B cell (primary cell): ENCODE measurements at regions not wholly inside any gene's neighbourhood (a gene's known extent, or its start where the extent isn't known, plus 50 kb on each side); places are given as distances from the start of the nearest gene placed in this dataset.

ENCODE experiments used
- ATAC-seq: fragments of 200-7000 bp; cut with Tn5 transposase; one replicate; pipeline ENCODE4 v1.10.0; 2021; ENCODE audit warnings: low read depth, mild to moderate bottlenecking, moderate number of reproducible peaks, moderate library complexity
- CTCF ChIA-PET: fragments of 350-600 bp; sonication (Branson Sonifier 250); formaldehyde crosslinking; loops from one replicate; lab custom pipeline; 2021; ENCODE audit warnings: antibody characterized with exemption, inconsistent platforms; lab: Charles Lee
- POLR2A ChIA-PET: fragments of 350-600 bp; sonication (Branson Sonifier 250); formaldehyde crosslinking; loops from one replicate; lab custom pipeline; 2021; ENCODE audit warnings: antibody characterized with exemption; lab: Charles Lee
- DNase-seq: peaks from one replicate; pipeline ENCODE4 v3.0.0; 2013
- H2AFZ ChIP-seq: 2 replicates; pipeline ENCODE4 v1.6.1; 2012; ENCODE audit warnings: mild to moderate bottlenecking, low read depth, low read length; ENCODE audit not compliant: insufficient read depth, poor library complexity, severe bottlenecking
- H3K27ac ChIP-seq, 2 donors: 1 replicate in 1 of 2; 2 replicates in 1 of 2; pipeline ENCODE4 v1.5.1; 2012 to 2013; ENCODE audit warnings: low read length in 2 of 2, mild to moderate bottlenecking in 2 of 2, moderate library complexity in 1 of 2
- H3K27me3 ChIP-seq, 4 experiments: fragments of 200-600 bp in 1 of 4; sonication (generic) in 1 of 4; replicated peaks in 1 of 4; 1 replicate in 2 of 4; 2 replicates in 2 of 4; pipeline versions ENCODE4 v1.6.1 to v1.7.0; 2013 to 2016; ENCODE audit warnings: low read length in 3 of 4, mild to moderate bottlenecking in 2 of 4, mixed read lengths in 1 of 4, moderate library complexity in 1 of 4; ENCODE audit not compliant: insufficient read depth in 4 of 4, control insufficient read depth in 3 of 4; ENCODE audit errors: control extremely low read depth in 1 of 4
- H3K36me3 ChIP-seq, 2 experiments: replicated peaks in 1 of 2; 1 replicate in 1 of 2; 2 replicates in 1 of 2; pipeline versions ENCODE4 v1.6.1 to v1.7.1; 2013; ENCODE audit warnings: low read length in 1 of 2; ENCODE audit not compliant: insufficient read depth in 2 of 2, control insufficient read depth in 1 of 2; ENCODE audit errors: control extremely low read depth in 1 of 2, extremely low read depth in 1 of 2
- H3K4me1 ChIP-seq, 2 donors: fragments of 200-600 bp in 1 of 2; sonication (generic) in 1 of 2; 1 replicate in 1 of 2; 2 replicates in 1 of 2; pipeline versions ENCODE4 v1.5.1 to v1.6.1; 2013 to 2017; ENCODE audit warnings: low read length in 2 of 2; ENCODE audit not compliant: control insufficient read depth in 2 of 2, insufficient read depth in 2 of 2
- H3K4me2 ChIP-seq: replicated peaks from 2 replicates; pipeline ENCODE3; 2012; ENCODE audit warnings: mild to moderate bottlenecking, low read depth, low read length; ENCODE audit not compliant: poor library complexity, severe bottlenecking
- H3K4me3 ChIP-seq, 5 experiments: fragments of 200-600 bp in 1 of 5; sonication (generic) in 1 of 5; 1 replicate in 3 of 5; 2 replicates in 2 of 5; pipeline versions ENCODE4 v1.5.1 to v1.7.0; 2011 to 2016; ENCODE audit warnings: low read length in 4 of 5, mild to moderate bottlenecking in 4 of 5, low read depth in 2 of 5, control low read depth in 1 of 5, moderate library complexity in 1 of 5; ENCODE audit not compliant: insufficient read depth in 1 of 5; ENCODE audit errors: control extremely low read depth in 1 of 5, extremely low read depth in 1 of 5
- H3K79me2 ChIP-seq: fragments of 200-600 bp; sonication (generic); one replicate; pipeline ENCODE4 v1.6.0; 2016; ENCODE audit warnings: low read length; ENCODE audit not compliant: control insufficient read depth, insufficient read depth
- H3K9ac ChIP-seq: fragments of 200-600 bp; sonication (generic); 2 replicates; pipeline ENCODE4 v1.6.1; 2017; ENCODE audit warnings: mild to moderate bottlenecking, low read length, moderate library complexity
- H3K9me3 ChIP-seq, 3 donors: one replicate each; pipeline versions ENCODE4 v1.6.1 to v1.7.1; 2013; ENCODE audit warnings: low read length in 2 of 3; ENCODE audit not compliant: control insufficient read depth in 2 of 3, insufficient read depth in 1 of 3; ENCODE audit errors: control extremely low read depth in 1 of 3
- H4K20me1 ChIP-seq: 2 replicates; pipeline ENCODE4 v1.6.0; 2012; ENCODE audit warnings: mild to moderate bottlenecking, low read length; ENCODE audit not compliant: insufficient read depth, control insufficient read depth, poor library complexity, severe bottlenecking
- H3K27ac Mint-ChIP-seq: one replicate; pipeline ENCODE4 v1.8.0; 2021; ENCODE audit warnings: mixed read lengths
- H3K27me3 Mint-ChIP-seq: one replicate; pipeline ENCODE4 v1.8.0; 2021; ENCODE audit warnings: mixed read lengths
- H3K4me1 Mint-ChIP-seq: one replicate; pipeline ENCODE4 v1.8.0; 2021; ENCODE audit warnings: mixed read lengths
- H3K4me3 Mint-ChIP-seq: one replicate; pipeline ENCODE4 v1.8.0; 2021; ENCODE audit warnings: mixed read lengths
- H3K9me3 Mint-ChIP-seq: one replicate; pipeline ENCODE4 v1.8.0; 2022; ENCODE audit warnings: mixed read lengths; ENCODE audit not compliant: insufficient read depth
- CTCF ChIP-seq: fragments of 200-600 bp; IDR thresholded peaks from one replicate; pipeline ENCODE4 v1.8.0; 2022; ENCODE audit warnings: antibody characterized with exemption, mild to moderate bottlenecking
- EZH2 ChIP-seq: IDR thresholded peaks from 2 replicates; pipeline ENCODE4 v1.6.1; 2012; ENCODE audit warnings: borderline replicate concordance, low read depth, mild to moderate bottlenecking, moderate library complexity, low read length; ENCODE audit not compliant: insufficient read depth, poor library complexity, severe bottlenecking
- WGBS: methylation state at CpG from one replicate; pipeline ENCODE4 v1.1.5; 2013; ENCODE audit warnings: missing lambda C conversion rate; ENCODE audit not compliant: insufficient coverage; 5-methylcytosine and 5-hydroxymethylcytosine counted together
- intact Hi-C: fragments of 100-400 bp; cut with micrococcal nuclease; formaldehyde crosslinking; loops from one replicate; pipeline ENCODE4 v1.10.0; 2022

- H3K27ac Mint-ChIP-seq = no peak overlapping the region
- no peaks in the 10 kb centered on the region for H3K4me1 Mint-ChIP-seq
- Histone ChIP-seq H3K27ac (no peak overlapping the region), H3K4me3 (no peak overlapping the region), H3K9me3 (no peaks in the 10 kb centered on the region), H4K20me1 (no peaks in the 10 kb centered on the region), H3K9ac (no peak overlapping the region), H3K27me3 (no peaks in the 10 kb centered on the region), H2AFZ (no peak overlapping the region), H3K36me3 (no peaks in the 10 kb centered on the region), H3K4me2 (no peak overlapping the region), H3K79me2 (no peaks in the 10 kb centered on the region), H3K4me1 (no peaks in the 10 kb centered on the region)
- ChIA-PET POLR2A (no interaction called here), CTCF (no interaction called here)
- peaks cover 28% of the 10 kb centered on the region for H3K27me3 Mint-ChIP-seq
- DNase-seq = no peak
- no peak for ATAC-seq
- WGBS = 92% methylated on average over 5 of the region's 7 CpGs
- H3K4me3 Mint-ChIP-seq = no peak overlapping the region
- no peak for TF ChIP-seq CTCF
- no peak for TF ChIP-seq EZH2
- no peaks in the 10 kb centered on the region for H3K9me3 Mint-ChIP-seq
- intact Hi-C loops = no loop called here
Measured at GRCh38 chr9:90521811-90522570, 120.6 kb downstream of the DIRAS2 start.

- H3K9ac ChIP-seq = no peak overlapping the region
- peaks cover 37% of the 10 kb centered on the region for H3K27me3 Mint-ChIP-seq
- no peak overlapping the region for H3K27ac ChIP-seq
- ATAC-seq = no peak
- no peak for TF ChIP-seq EZH2
- TF ChIP-seq CTCF = no peak
- no peaks in the 10 kb centered on the region for H3K36me3 ChIP-seq
- no peak overlapping the region for H3K4me3 Mint-ChIP-seq
- H3K79me2 ChIP-seq = no peaks in the 10 kb centered on the region
- no peaks in the 10 kb centered on the region for H4K20me1 ChIP-seq
- no peak overlapping the region for H2AFZ ChIP-seq
- no peaks in the 10 kb centered on the region for H3K4me1 Mint-ChIP-seq
- H3K27me3 ChIP-seq = peaks cover 0 to 3% (median 0%) of the 10 kb centered on the region in 4 experiments
- WGBS = no CpG with 5 or more reads among the region's 1 CpG
- H3K4me1 ChIP-seq = no peaks in the 10 kb centered on the region
- POLR2A ChIA-PET = no interaction called here
- no peak overlapping the region for H3K4me3 ChIP-seq
- no peak overlapping the region for H3K4me2 ChIP-seq
- DNase-seq = no peak
- H3K9me3 ChIP-seq = no peaks in the 10 kb centered on the region
- no peak overlapping the region for H3K27ac Mint-ChIP-seq
- CTCF ChIA-PET = no interaction called here
- peaks cover 2% of the 10 kb centered on the region for H3K9me3 Mint-ChIP-seq
- intact Hi-C loops = no loop called here
Measured at GRCh38 chr9:90523958-90524357, 118.7 kb downstream of the DIRAS2 start.
